GM20000 (cell line): ENCODE measurements at regions not wholly inside any gene's neighbourhood (a gene's known extent, or its start where the extent isn't known, plus 50 kb on each side); places are given as distances from the start of the nearest gene placed in this dataset.

Experiments used
- DNase-seq: peaks from one replicate; pipeline ENCODE4 v3.0.0; 2012; ENCODE audit warnings: low spot score
- CTCF ChIP-seq: IDR thresholded peaks from 2 replicates; pipeline ENCODE4 v1.5.1; 2012; ENCODE audit warnings: mild to moderate bottlenecking, control low read depth; ENCODE audit errors: extremely low read depth, missing control alignments

GRCh38 chr12:67444542-67444941 lies 175.4 kb downstream of the CAND1 start:
- DNase-seq = no peak
- TF ChIP-seq CTCF = no peak

GRCh38 chr12:67446716-67447115 lies 177.6 kb downstream of the CAND1 start:
- TF ChIP-seq CTCF = no peak

GRCh38 chr12:67447180-67447579 lies 178.0 kb downstream of the CAND1 start:
- DNase-seq = no peak
- TF ChIP-seq CTCF = no peak

More at GRCh38 chr12:67446716-67447115, 177.6 kb downstream of the CAND1 start:
- DNase-seq = no peak

- DNase-seq = peak; percentile 18
- TF ChIP-seq CTCF = no peak
These were observed 180.5 kb downstream of the CAND1 start for GRCh38 chr12:67449591-67450052.

GRCh38 chr12:67450441-67450840 lies 181.3 kb downstream of the CAND1 start:
- no peak for DNase-seq
- TF ChIP-seq CTCF = no peak

GRCh38 chr12:67451206-67451605 lies 182.0 kb downstream of the CAND1 start:
- DNase-seq = no peak
- no peak for TF ChIP-seq CTCF

- DNase-seq = peak; percentile 30
- no peak for TF ChIP-seq CTCF
These were observed 183.1 kb downstream of the CAND1 start for GRCh38 chr12:67452119-67452805.
